ENCODE measurements at regions not wholly inside any gene's neighbourhood (a gene's known extent, or its start where the extent isn't known, plus 50 kb on each side); places are given as distances from the start of the nearest gene placed in this dataset.

DNA sequence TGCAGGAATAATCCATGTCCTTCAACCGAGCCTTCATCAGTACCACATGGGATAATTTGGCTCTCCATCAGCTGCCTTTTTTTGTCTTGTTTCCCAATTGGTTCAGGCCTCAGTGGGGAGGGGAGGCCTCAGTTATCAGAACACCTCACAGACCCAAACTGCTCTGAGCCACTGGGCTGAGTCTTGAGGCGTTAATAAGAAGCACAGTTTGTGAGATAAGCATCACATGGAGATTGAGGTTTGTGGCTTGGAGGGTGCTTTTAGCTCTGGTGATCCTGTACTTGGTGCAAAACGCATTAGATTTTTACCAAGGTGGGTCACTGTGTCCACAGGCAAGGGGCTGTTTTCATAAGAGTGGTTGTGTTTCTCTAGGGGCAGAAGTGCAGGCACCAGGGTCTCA lies 82.8 kb upstream of the HPF1 start:
- Histone ChIP-seq H2BK120ac (replicated peaks; ENCODE audit: low read depth, low read length) (no peak overlapping the region), H2BK15ac (ENCODE audit: low read length) (no peak overlapping the region), H3K79me1 (ENCODE audit: low read depth, low read length) (no peaks in the 10 kb centered on the region), H4K8ac (ENCODE audit: extremely low read depth, insufficient read depth, low read length) (no peak overlapping the region), H2BK20ac (ENCODE audit: low read length) (no peak overlapping the region), H3K4me1 (replicated peaks in 1 of 4; ENCODE audit: control insufficient read depth in 3 of 4, insufficient read depth in 4 of 4, low read length in 3 of 4) (no peaks in the 10 kb centered on the region), H3K56ac (replicated peaks; ENCODE audit: insufficient read length, low read depth, low read length) (no peak overlapping the region), H4K20me1 (replicated peaks in 1 of 2; ENCODE audit: control insufficient read depth in 1 of 2, insufficient read depth in 2 of 2, low read length in 2 of 2) (no peaks in the 10 kb centered on the region), H3K27ac (ENCODE audit: low read depth, low read length) (no peak overlapping the region), H3K18ac (ENCODE audit: extremely low read depth, low read length) (no peak overlapping the region), H3K79me2 (ENCODE audit: control insufficient read depth in 1 of 2, insufficient read depth in 2 of 2, low read length in 2 of 2) (no peaks in the 10 kb centered on the region), H3K23me2 (ENCODE audit: low read depth, low read length) (no peaks in the 10 kb centered on the region), H4K5ac (ENCODE audit: insufficient read length, low read depth, low read length) (no peak overlapping the region), H4K91ac (replicated peaks; ENCODE audit: insufficient read length, low read length) (no peak overlapping the region), H3K4me3 (ENCODE audit: extremely low read depth in 1 of 4, insufficient read depth in 2 of 4, low read depth in 3 of 4, low read length in 4 of 4) (no peak overlapping the region), H3K27me3 (replicated peaks in 1 of 4; ENCODE audit: control insufficient read depth in 3 of 4, extremely low read depth in 1 of 4, insufficient read depth in 3 of 4, low read length in 3 of 4) (no peaks in the 10 kb centered on the region), H2BK12ac (ENCODE audit: low read depth, low read length) (no peak overlapping the region), H3K14ac (ENCODE audit: insufficient read length) (no peak overlapping the region), H3K4me2 (ENCODE audit: insufficient read depth in 1 of 2, low read depth in 2 of 2, low read length in 2 of 2) (no peak overlapping the region), H3K36me3 (ENCODE audit: control insufficient read depth in 2 of 4, insufficient read depth in 4 of 4, low read length in 3 of 4) (no peaks in the 10 kb centered on the region), H2AFZ (ENCODE audit: low read length) (peak overlapping the region; percentile 88), H3K23ac (ENCODE audit: insufficient read length) (no peak overlapping the region), H2BK5ac (ENCODE audit: low read depth, low read length) (no peak overlapping the region), H3K9ac (replicated peaks in 1 of 4; ENCODE audit: extremely low read depth in 1 of 4, low read depth in 3 of 4, low read length in 3 of 4) (no peak overlapping the region), H2AK5ac (ENCODE audit: low read depth, low read length) (no peak overlapping the region), H3K4ac (replicated peaks; ENCODE audit: insufficient read length, low read depth, low read length) (no peak overlapping the region), H3K9me3 (ENCODE audit: insufficient read depth in 2 of 2, low read depth in 1 of 2, low read length in 1 of 2) (peaks cover 0 to 3% of the 10 kb centered on the region in 2 experiments; a peak in 1 of 4 replicates)
- CTCF ChIA-PET (ENCODE audit: partially characterized antibody): interaction anchor here (1.0 to 1.2 kb wide), 3 partner anchors 30 to 100 kb away, joined by 3 read pairs; no protein-coding TSS in a partner anchor
- DNase-seq (ENCODE audit: low read depth in 1 of 2, low spot score in 2 of 2) (no peak), FAIRE-seq (no peak)
- 76% methylated on average over 3 of the region's 3 CpGs; no CpG with 5 or more reads in 1 of the 2 experiments for WGBS, 2 experiments (ENCODE audit: extremely low coverage in 1 of 2, insufficient coverage in 1 of 2, insufficient read length in 1 of 2, insufficient replicate concordance in 2 of 2, low coverage in 1 of 2, low lambda C conversion rate in 2 of 2, missing lambda C conversion rate in 1 of 2)
- no peak for TF ChIP-seq YY1 (IDR thresholded peaks at IDR 0.05; ENCODE audit: low read depth, low read length)
- TF ChIP-seq SP1 (IDR thresholded peaks at IDR 0.05; ENCODE audit: low read depth, low read length): no peak
- TF ChIP-seq NANOG (IDR thresholded peaks at IDR 0.05; ENCODE audit: insufficient read depth, low read depth, low read length, poor library complexity, severe bottlenecking): no peak
- no peak for TF ChIP-seq HDAC2 (IDR thresholded peaks at IDR 0.05; ENCODE audit: borderline replicate concordance in 1 of 2, low read depth in 2 of 2, low read length in 2 of 2)
- no peak for TF ChIP-seq SIN3A (conservative IDR thresholded peaks at IDR 0.05 in 1 of 2, IDR thresholded peaks at IDR 0.05 in 1 of 2; ENCODE audit: low read depth in 1 of 2, low read length in 2 of 2)
- POLR2A ChIA-PET (ENCODE audit: partially characterized antibody): no interaction called here

All from H1 (cell line).